Bronchial epithelial cell (primary cell): ENCODE measurements at regions not wholly inside any gene's neighbourhood (a gene's known extent, or its start where the extent isn't known, plus 50 kb on each side); places are given as distances from the start of the nearest gene placed in this dataset.

ENCODE experiments used
- DNase-seq: peaks from one replicate; pipeline ENCODE4 v3.0.0-alpha.2; 2010; ENCODE audit warnings: low read depth
- FAIRE-seq: peaks from 2 replicates; lab custom pipeline; 2011; peaks lifted over from hg19 to GRCh38; lab: Jason Lieb, UNC
- H3K27me3 ChIP-seq: 2 replicates; pipeline ENCODE4 v1.5.1; 2011; ENCODE audit warnings: low read length; ENCODE audit not compliant: control insufficient read depth, insufficient read depth
- H3K36me3 ChIP-seq: 2 replicates; pipeline ENCODE4 v1.5.1; 2011; ENCODE audit warnings: low read length; ENCODE audit not compliant: control insufficient read depth, insufficient read depth
- H3K4me3 ChIP-seq: 2 replicates; pipeline ENCODE4 v1.5.1; 2011; ENCODE audit warnings: mild to moderate bottlenecking, low read depth, low read length, control low read depth
- CTCF ChIP-seq: IDR thresholded peaks from 2 replicates; pipeline ENCODE4 v1.5.1; 2011; ENCODE audit warnings: mild to moderate bottlenecking, moderate library complexity, low read length, control low read depth, inconsistent platforms; ENCODE audit not compliant: insufficient read depth, severe bottlenecking

- no peak for FAIRE-seq
- no peaks in the 10 kb centered on the region for H3K27me3 ChIP-seq
- no peak for TF ChIP-seq CTCF
- H3K36me3 ChIP-seq, result no peaks in the 10 kb centered on the region
- no peak overlapping the region for H3K4me3 ChIP-seq
- no peak for DNase-seq
Measured at GRCh38 chr5:124001036-124001615, 489.1 kb downstream of the CSNK1G3 start.

- H3K36me3 ChIP-seq, result no peaks in the 10 kb centered on the region
- TF ChIP-seq CTCF, result no peak
- FAIRE-seq (no peak), DNase-seq (no peak)
- no peak overlapping the region for H3K4me3 ChIP-seq
- H3K27me3 ChIP-seq, result no peaks in the 10 kb centered on the region
Measured at GRCh38 chr5:124000538-124000937, 488.6 kb downstream of the CSNK1G3 start.

GRCh38 chr5:123997462-123998215, 485.7 kb downstream of the CSNK1G3 start:
- Histone ChIP-seq H3K36me3 (no peaks in the 10 kb centered on the region), H3K27me3 (no peaks in the 10 kb centered on the region), H3K4me3 (no peak overlapping the region)
- FAIRE-seq, result no peak
- TF ChIP-seq CTCF, result no peak
- DNase-seq, result peak; percentile 38

- FAIRE-seq, result no peak
- no peaks in the 10 kb centered on the region for H3K36me3 ChIP-seq
- TF ChIP-seq CTCF, result no peak
- no peaks in the 10 kb centered on the region for H3K27me3 ChIP-seq
- no peak for DNase-seq
- no peak overlapping the region for H3K4me3 ChIP-seq
Measured at GRCh38 chr5:123997064-123997461, 485.1 kb downstream of the CSNK1G3 start.

- no peak for TF ChIP-seq CTCF
- Histone ChIP-seq H3K4me3 (no peak overlapping the region), H3K36me3 (no peaks in the 10 kb centered on the region), H3K27me3 (no peaks in the 10 kb centered on the region)
- no peak for FAIRE-seq
- DNase-seq, result no peak
Measured at GRCh38 chr5:123992641-123993040, 480.7 kb downstream of the CSNK1G3 start.
